HUES64 (cell line): ENCODE measurements at regions not wholly inside any gene's neighbourhood (a gene's known extent, or its start where the extent isn't known, plus 50 kb on each side); places are given as distances from the start of the nearest gene placed in this dataset.
"Not testable (repeated sequence)": the region's sequence is repeated elsewhere in the genome, so short reads cannot be mapped to it uniquely, and the experiment has no call there.

Experiments used
- H3K27ac ChIP-seq: 2 replicates; pipeline ENCODE4 v1.7.0; 2013; ENCODE audit warnings: low read depth, low read length, inconsistent platforms
- H3K27me3 ChIP-seq: 2 replicates; pipeline ENCODE4 v1.6.1; 2013; ENCODE audit warnings: mild to moderate bottlenecking, low read length; ENCODE audit not compliant: insufficient read depth
- H3K36me3 ChIP-seq: 2 replicates; pipeline ENCODE4 v1.6.1; 2013; ENCODE audit warnings: mild to moderate bottlenecking, low read length; ENCODE audit not compliant: insufficient read depth
- H3K4me1 ChIP-seq: 2 replicates; pipeline ENCODE4 v1.6.1; 2013; ENCODE audit warnings: mild to moderate bottlenecking, low read length, moderate library complexity; ENCODE audit not compliant: insufficient read depth
- H3K4me3 ChIP-seq: 2 replicates; pipeline ENCODE4 v1.5.1; 2013; ENCODE audit warnings: mild to moderate bottlenecking, low read length, moderate library complexity
- H3K9ac ChIP-seq: 2 replicates; pipeline ENCODE4 v1.6.1; 2013; ENCODE audit warnings: mild to moderate bottlenecking, low read depth, low read length
- H3K9me3 ChIP-seq: 2 replicates; pipeline ENCODE4 v1.6.1; 2013; ENCODE audit warnings: low read depth, low read length; ENCODE audit not compliant: insufficient read depth
- WGBS: fragments of 150-250, 120-280 bp; methylation state at CpG from one replicate; pipeline ENCODE4 v1.1.7; 2013; ENCODE audit warnings: missing lambda C conversion rate; 5-methylcytosine and 5-hydroxymethylcytosine counted together

DNA sequence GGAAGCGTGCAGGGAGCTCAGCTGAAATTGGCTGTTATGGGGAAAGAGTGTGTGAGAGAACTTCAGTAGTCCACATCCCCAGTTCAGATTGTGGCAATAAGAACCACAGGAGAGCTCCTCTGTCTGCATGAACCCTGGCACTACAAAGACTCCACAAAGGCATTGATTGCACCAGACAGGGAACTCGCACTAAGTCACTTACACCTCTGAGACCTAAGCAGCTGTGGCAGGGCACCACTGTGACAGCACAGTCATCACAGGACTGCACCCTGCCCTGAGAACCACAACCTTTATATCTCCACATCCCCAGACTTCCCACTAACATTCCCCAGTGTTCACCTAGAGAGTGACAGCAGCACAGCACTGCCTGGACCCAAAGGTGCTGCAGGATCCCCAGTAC lies 226.8 kb downstream of the XPNPEP1 start:
- no peak overlapping the region for H3K4me3 ChIP-seq
- H3K4me1 ChIP-seq, result no peaks in the 10 kb centered on the region
- peaks cover 27% of the 10 kb centered on the region; the same call in 1 of the 2 replicates for H3K9me3 ChIP-seq
- H3K27me3 ChIP-seq, result no peaks in the 10 kb centered on the region
- H3K27ac ChIP-seq, result no peak overlapping the region
- H3K9ac ChIP-seq, result no peak overlapping the region
- WGBS, result 97% methylated on average over 2 of the region's 2 CpGs
- no peaks in the 10 kb centered on the region for H3K36me3 ChIP-seq

DNA sequence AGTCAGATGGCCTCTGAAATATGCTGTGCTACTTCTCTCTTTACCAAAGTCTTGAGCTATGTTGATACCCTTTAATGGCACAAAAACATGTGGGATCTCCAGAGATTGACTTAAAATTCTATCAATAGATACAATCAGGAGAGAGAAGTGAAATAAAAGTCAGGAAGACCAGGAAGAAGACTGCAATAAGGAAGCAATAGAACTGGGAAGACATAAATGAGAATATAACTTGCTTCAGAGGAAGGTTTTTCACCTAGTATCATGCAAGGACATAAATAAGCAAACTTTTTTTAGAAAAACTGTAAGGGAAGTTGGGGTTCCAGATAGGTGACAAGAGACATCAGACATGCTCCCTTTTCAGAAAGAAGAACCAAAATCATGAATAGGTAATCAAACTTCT lies 227.3 kb downstream of the XPNPEP1 start:
- Histone ChIP-seq H3K9me3 (peaks cover 26% of the 10 kb centered on the region; the same call in 1 of the 2 replicates), H3K4me1 (no peaks in the 10 kb centered on the region), H3K36me3 (no peaks in the 10 kb centered on the region), H3K27ac (no peak overlapping the region), H3K27me3 (no peaks in the 10 kb centered on the region), H3K9ac (no peak overlapping the region), H3K4me3 (no peak overlapping the region)

DNA sequence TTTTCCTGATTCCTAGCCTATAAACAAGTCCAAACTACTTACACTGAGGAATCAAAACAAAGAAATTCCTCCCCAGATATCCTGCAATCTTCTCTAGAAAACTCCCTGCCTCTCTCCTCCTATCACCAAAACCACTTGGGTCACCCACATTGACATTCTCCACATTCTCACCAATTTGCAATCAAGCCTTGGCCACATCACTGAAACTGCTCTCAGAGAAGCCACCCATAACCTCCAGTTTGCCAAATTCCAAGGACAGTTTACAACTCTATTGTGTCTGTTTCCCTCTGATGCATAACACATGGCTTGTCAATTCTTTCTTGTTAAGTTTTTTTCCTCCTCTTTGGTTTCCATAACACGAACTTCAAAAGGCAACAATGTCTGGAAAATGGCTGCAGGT lies 233.5 kb downstream of the XPNPEP1 start:
- 13% methylated on average over 1 of the region's 1 CpG for WGBS

DNA sequence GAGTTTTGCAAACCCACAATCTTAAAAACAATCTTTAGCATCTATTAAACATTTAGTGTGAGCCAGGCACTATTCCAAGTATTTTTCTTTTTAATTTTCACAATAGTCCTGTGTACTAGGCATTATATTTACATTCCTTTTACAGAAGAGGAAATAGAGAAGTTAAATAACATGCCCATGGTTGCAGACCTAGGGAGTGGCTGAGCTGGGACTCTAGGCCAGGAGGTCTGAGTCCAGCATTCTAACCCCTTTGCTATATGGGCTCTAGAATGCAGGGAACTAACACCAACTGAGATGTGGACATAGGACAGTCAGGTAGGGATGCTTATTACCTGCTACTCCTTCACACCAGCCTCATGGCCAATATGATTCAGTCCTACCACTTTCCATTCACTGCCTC lies 243.8 kb downstream of the XPNPEP1 start:
- Histone ChIP-seq H3K9me3 (peaks cover 24% of the 10 kb centered on the region), H3K4me1 (no peaks in the 10 kb centered on the region), H3K27ac (no peak overlapping the region)

More for the DNA sequence above, 233.5 kb downstream of the XPNPEP1 start:
- H3K4me1 ChIP-seq, result no peaks in the 10 kb centered on the region
- H3K27ac ChIP-seq, result no peak overlapping the region
- H3K27me3 ChIP-seq, result no peaks in the 10 kb centered on the region
- no peak overlapping the region for H3K9ac ChIP-seq
- H3K36me3 ChIP-seq, result no peaks in the 10 kb centered on the region
- H3K4me3 ChIP-seq, result no peak overlapping the region
- H3K9me3 ChIP-seq, result peaks cover 59% of the 10 kb centered on the region

DNA sequence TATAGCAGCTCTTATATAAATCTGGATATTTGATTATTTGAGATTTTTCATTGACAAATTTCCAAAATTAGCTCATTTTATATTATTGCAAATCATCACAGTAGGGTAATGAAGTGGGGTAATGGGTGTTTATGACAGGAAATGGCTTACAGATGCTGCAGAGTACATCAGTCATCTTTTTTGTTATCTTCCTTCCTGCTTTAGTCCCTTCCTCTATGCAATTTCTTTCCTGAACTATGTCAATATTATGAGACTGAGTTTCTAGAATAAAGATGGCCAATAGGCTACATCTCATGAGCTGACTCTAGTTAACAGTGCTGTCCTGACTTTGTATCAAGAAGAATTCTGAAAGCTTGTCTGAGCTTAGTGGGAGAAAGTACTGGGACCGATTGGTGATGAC lies 244.5 kb downstream of the XPNPEP1 start:
- Histone ChIP-seq H3K9me3 (peaks cover 30% of the 10 kb centered on the region), H3K27me3 (no peaks in the 10 kb centered on the region), H3K9ac (no peak overlapping the region), H3K36me3 (no peaks in the 10 kb centered on the region), H3K27ac (no peak overlapping the region), H3K4me1 (no peaks in the 10 kb centered on the region), H3K4me3 (no peak overlapping the region)
- 62% methylated on average over 1 of the region's 1 CpG for WGBS

More for the DNA sequence above, 243.8 kb downstream of the XPNPEP1 start:
- Histone ChIP-seq H3K36me3 (no peaks in the 10 kb centered on the region), H3K4me3 (no peak overlapping the region), H3K9ac (no peak overlapping the region), H3K27me3 (no peaks in the 10 kb centered on the region)

DNA sequence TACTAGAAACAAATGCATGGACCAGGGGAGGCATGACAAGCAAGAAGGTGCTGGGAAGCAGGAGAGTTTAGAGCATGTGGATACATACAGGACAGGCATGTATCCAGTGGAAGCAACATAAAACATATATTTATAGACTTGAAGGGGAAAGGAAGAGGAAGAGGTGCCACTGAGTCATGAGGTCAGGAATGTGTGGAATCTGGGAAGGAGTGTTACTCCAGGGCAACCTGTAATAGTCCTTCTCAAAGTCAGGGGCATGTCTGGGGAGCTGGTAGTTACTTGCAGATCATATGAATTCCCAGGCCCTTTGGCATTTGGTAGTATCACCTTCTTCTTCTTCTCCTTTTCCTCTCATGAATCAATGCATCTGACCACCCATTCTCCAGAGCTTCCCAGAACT lies 246.6 kb downstream of the XPNPEP1 start:
- Histone ChIP-seq H3K9me3 (peaks cover 48% of the 10 kb centered on the region), H3K27ac (no peak overlapping the region), H3K36me3 (no peaks in the 10 kb centered on the region), H3K9ac (no peak overlapping the region), H3K4me3 (no peak overlapping the region), H3K4me1 (no peaks in the 10 kb centered on the region), H3K27me3 (no peaks in the 10 kb centered on the region)

DNA sequence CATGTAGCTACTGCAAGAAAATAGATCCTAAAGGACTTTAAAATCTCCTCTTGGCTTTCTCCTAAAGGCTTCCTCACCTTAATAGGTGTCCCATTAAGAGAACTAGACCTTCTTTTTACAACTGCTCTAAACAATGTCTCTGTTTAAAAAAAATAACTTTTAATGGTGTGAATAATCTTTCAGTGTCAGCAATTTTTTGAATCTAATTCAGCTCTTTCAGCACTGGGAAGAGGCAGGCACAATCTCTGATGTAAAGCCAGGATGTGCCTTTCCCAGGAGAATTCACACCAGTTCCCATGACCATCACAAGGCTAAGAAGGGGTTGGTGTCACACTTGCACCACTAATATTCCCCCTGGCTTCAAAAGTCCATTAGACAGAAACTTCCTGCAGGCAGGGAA lies 254.6 kb downstream of the XPNPEP1 start:
- Histone ChIP-seq H3K4me1 (no peaks in the 10 kb centered on the region), H3K9ac (no peak overlapping the region), H3K27me3 (no peaks in the 10 kb centered on the region), H3K9me3 (peaks cover 45% of the 10 kb centered on the region), H3K36me3 (no peaks in the 10 kb centered on the region), H3K4me3 (no peak overlapping the region), H3K27ac (no peak overlapping the region)

DNA sequence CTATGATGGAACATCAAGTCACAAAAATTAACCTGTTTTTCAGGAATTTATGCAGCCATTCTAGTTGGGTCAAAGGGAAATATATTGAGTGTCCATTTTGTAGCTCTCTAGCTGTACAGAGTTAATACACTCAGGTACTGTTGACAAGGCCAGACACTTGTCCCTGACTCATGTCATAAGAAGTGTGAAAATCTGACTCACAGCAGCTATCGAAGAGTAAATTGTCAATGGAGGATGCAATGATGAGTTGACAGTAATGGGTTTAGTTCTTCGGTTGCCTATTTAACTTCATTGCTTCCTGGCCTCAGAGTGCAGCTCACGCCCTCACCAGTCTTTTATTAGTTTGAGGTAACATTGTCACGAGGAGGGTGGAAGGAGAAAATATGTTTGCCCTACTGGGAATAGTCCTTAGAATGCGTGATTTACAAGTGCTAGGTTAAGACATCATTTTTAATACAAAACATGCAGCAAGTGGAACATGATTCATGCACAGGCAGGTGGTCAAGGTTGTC lies 255.1 kb downstream of the XPNPEP1 start:
- H3K4me1 ChIP-seq, result no peaks in the 10 kb centered on the region
- H3K4me3 ChIP-seq, result no peak overlapping the region
- H3K9me3 ChIP-seq, result peaks cover 46% of the 10 kb centered on the region
- WGBS, result 63% methylated on average over 5 of the region's 5 CpGs
- no peak overlapping the region for H3K9ac ChIP-seq
- H3K27ac ChIP-seq, result no peak overlapping the region
- H3K36me3 ChIP-seq, result no peaks in the 10 kb centered on the region
- H3K27me3 ChIP-seq, result no peaks in the 10 kb centered on the region

DNA sequence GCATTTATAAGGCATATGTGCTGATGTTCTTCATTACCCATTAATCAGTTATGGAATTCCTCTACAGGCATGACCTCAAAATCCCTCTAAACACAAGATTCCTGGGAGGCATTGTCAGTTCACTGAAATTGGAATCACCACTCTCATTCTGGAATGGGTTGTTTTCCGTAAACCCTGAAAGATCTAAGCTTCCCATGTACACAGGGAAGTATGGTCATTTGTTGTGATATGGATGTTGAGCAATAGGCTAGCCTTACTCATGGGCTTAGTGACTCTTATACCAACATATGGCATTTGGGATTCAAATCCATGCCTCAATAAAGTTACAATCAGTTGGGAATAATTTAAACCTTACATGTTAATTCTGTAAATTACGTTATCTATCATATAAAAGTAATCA lies 258.0 kb downstream of the XPNPEP1 start:
- H3K4me3 ChIP-seq, result no peak overlapping the region
- H3K9ac ChIP-seq, result no peak overlapping the region
- H3K4me1 ChIP-seq, result no peaks in the 10 kb centered on the region
- no peaks in the 10 kb centered on the region for H3K36me3 ChIP-seq
- no CpG with 5 or more reads among the region's 2 CpGs for WGBS
- no peaks in the 10 kb centered on the region for H3K27me3 ChIP-seq
- H3K27ac ChIP-seq, result no peak overlapping the region
- peaks cover 52% of the 10 kb centered on the region for H3K9me3 ChIP-seq

DNA sequence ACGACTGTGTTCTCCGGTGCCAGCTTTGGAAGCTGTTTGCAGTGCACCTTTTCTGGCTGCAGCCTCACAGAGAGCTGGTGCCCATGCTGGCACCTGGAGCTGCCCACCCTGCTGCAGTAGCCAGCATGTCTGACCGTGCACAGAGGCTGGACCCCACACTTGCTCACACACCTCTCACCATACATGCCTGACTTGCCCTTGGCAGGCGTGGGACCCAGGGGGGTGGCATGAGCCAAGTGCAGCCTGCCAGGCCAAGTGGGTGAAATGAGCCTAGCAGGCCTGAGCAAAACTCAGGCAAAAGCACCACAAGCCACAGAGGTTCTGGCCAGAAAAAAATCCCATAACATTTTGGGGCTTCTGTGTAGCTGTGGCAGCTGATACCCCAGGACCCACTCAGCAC lies 258.8 kb downstream of the XPNPEP1 start:
- Histone ChIP-seq H3K27ac (no peak overlapping the region), H3K36me3 (no peaks in the 10 kb centered on the region), H3K4me1 (no peaks in the 10 kb centered on the region), H3K27me3 (no peaks in the 10 kb centered on the region), H3K9me3 (peaks cover 52% of the 10 kb centered on the region), H3K9ac (no peak overlapping the region), H3K4me3 (no peak overlapping the region)
- 82% methylated on average over 4 of the region's 4 CpGs for WGBS

DNA sequence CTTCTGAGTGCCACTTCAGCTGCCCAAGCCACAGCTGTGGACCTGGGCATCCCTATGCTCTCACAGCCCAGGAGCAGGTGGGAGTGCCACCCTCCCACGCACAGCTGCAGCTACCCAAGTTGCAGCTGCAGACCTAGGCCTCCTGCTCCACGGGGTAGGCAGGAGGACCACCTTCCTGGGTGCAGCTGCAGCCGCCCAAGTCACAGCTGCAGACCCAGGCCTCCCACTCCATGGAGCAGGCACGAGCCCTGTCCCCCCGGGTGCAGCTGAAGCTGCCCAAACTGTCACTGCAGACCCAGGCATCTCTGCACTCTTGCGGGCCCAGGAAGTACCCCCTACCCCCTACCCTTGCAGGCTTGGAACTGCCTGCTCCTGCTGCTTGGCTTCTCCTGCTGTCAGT lies 260.2 kb downstream of the XPNPEP1 start:
- no peak overlapping the region for H3K4me3 ChIP-seq
- WGBS, result 63% methylated on average over 6 of the region's 6 CpGs
- no peak overlapping the region for H3K9ac ChIP-seq
- H3K36me3 ChIP-seq, result no peaks in the 10 kb centered on the region
- no peak overlapping the region for H3K27ac ChIP-seq
- H3K4me1 ChIP-seq, result no peaks in the 10 kb centered on the region
- H3K9me3 ChIP-seq, result peaks cover 55% of the 10 kb centered on the region
- H3K27me3 ChIP-seq, result no peaks in the 10 kb centered on the region

DNA sequence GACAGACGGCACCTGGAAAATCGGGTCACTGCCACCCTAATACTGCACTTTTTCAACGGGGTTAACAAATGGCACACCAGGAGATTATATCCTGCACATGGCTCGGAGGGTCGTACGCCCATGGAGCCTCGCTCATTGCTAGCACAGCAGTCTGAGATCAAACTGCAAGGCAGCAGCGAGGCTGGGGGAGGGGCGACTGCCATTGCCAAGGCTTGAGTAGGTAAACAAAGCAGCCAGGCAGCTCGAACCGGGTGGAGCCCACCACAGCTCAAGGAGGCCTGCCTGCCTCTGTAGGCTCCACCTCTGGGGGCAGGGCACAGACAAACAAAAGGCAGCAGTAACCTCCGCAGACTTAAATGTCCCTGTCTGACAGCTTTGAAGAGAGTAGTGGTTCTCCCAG lies 270.7 kb downstream of the XPNPEP1 start:
- H3K4me1 ChIP-seq, H3K36me3 ChIP-seq, H3K4me3 ChIP-seq, H3K27me3 ChIP-seq, H3K9ac ChIP-seq, H3K27ac ChIP-seq: not testable (repeated sequence)
- WGBS, result 79% methylated on average over 12 of the region's 12 CpGs
- H3K9me3 ChIP-seq, result peaks cover 22% of the 10 kb centered on the region
